Fibroblast of skin of scalp (primary cell): ENCODE measurements at regions not wholly inside any gene's neighbourhood (a gene's known extent, or its start where the extent isn't known, plus 50 kb on each side); places are given as distances from the start of the nearest gene placed in this dataset.
"Not testable (repeated sequence)": the region's sequence is repeated elsewhere in the genome, so short reads cannot be mapped to it uniquely, and the experiment has no call there.

Source experiments
- DNase-seq: peaks from one replicate; pipeline ENCODE4 v3.0.0-alpha.2; 2013

- DNase-seq: no peak
These were observed 69.2 kb upstream of the SIRPA start for GRCh38 chr20:1825938-1826445.

- DNase-seq: peak; percentile 91
These were observed 69.7 kb upstream of the SIRPA start for GRCh38 chr20:1825507-1825906.

- DNase-seq: no peak
These were observed 70.4 kb upstream of the SIRPA start for GRCh38 chr20:1824834-1825233.

GRCh38 chr20:1824181-1824580, 71.0 kb upstream of the SIRPA start:
- no peak for DNase-seq

GRCh38 chr20:1823450-1823844, 71.8 kb upstream of the SIRPA start:
- no peak for DNase-seq

GRCh38 chr20:1822564-1823449, 72.4 kb upstream of the SIRPA start:
- no peak for DNase-seq

GRCh38 chr20:1820138-1821079, 74.8 kb upstream of the SIRPA start:
- peak; percentile 58 for DNase-seq

- DNase-seq: no peak
These were observed 75.7 kb upstream of the SIRPA start for GRCh38 chr20:1819311-1820137.

GRCh38 chr20:1818895-1819294, 76.3 kb upstream of the SIRPA start:
- DNase-seq: no peak

- DNase-seq: no peak
These were observed 76.9 kb upstream of the SIRPA start for GRCh38 chr20:1818247-1818840.

GRCh38 chr20:1817577-1818211, 77.5 kb upstream of the SIRPA start:
- no peak for DNase-seq

- peak; percentile 92 for DNase-seq
These were observed 78.5 kb upstream of the SIRPA start for GRCh38 chr20:1816384-1817381.

- no peak for DNase-seq
These were observed 79.6 kb upstream of the SIRPA start for GRCh38 chr20:1815502-1816085.

GRCh38 chr20:1814861-1815260, 80.3 kb upstream of the SIRPA start:
- DNase-seq: not testable (repeated sequence)

GRCh38 chr20:1813674-1814635, 81.3 kb upstream of the SIRPA start:
- peak; percentile 17 for DNase-seq

- peak; percentile 92 for DNase-seq
These were observed 82.1 kb upstream of the SIRPA start for GRCh38 chr20:1813101-1813529.

GRCh38 chr20:1811621-1812498, 83.3 kb upstream of the SIRPA start:
- DNase-seq: peak; percentile 18
